HCT116 (cell line): ENCODE measurements at regions not wholly inside any gene's neighbourhood (a gene's known extent, or its start where the extent isn't known, plus 50 kb on each side); places are given as distances from the start of the nearest gene placed in this dataset.

Source experiments
- ATAC-seq: fragments of 200-7000 bp; cut with Tn5 transposase; 2 replicates; pipeline ENCODE4 v1.9.1; 2020; ENCODE audit warnings: mild to moderate bottlenecking, moderate library complexity
- BruUV-seq: library from RNA; stranded (reverse); fragments of 400-500 nt; replicated peaks from 2 replicates; lab custom pipeline; 2021; lab: Mats Ljungman, UMichigan
- CTCF ChIA-PET: fragments of 300-600 bp; sonication (Branson Sonifier 250); formaldehyde crosslinking; loops from one replicate; lab custom pipeline; 2021; ENCODE audit warnings: antibody characterized with exemption; lab: Charles Lee
- POLR2A ChIA-PET: fragments of 300-600, 350-600 bp; sonication (Branson Sonifier 250); formaldehyde crosslinking; loops from one replicate; lab custom pipeline; 2021; ENCODE audit warnings: antibody characterized with exemption; lab: Charles Lee
- RAD21 ChIA-PET, 2 experiments: fragments of 300-600 bp; sonication (Branson Sonifier 250); formaldehyde crosslinking; loops; one replicate each; lab custom pipeline; 2023; ENCODE audit warnings: low total read pairs in 2 of 2; ENCODE audit not compliant: uncharacterized antibody in 2 of 2, unreplicated experiment in 2 of 2, low non-redundant PET in 1 of 2; lab: Charles Lee
- DNase-seq: peaks from one replicate; pipeline ENCODE4 v3.0.0-alpha.2; 2010; ENCODE audit warnings: low read depth, low spot score
- H2AFZ ChIP-seq: fragments of 200-600 bp; shearing (Covaris generic), sonication (generic); 2 replicates; pipeline ENCODE4 v1.6.1; 2017; ENCODE audit warnings: low read depth, mixed run types, mixed read lengths, antibody characterized with exemption, low read length; ENCODE audit not compliant: poor library complexity, severe bottlenecking
- H3K27ac ChIP-seq: 2 replicates; pipeline ENCODE4 v1.5.1; 2012; ENCODE audit warnings: low read depth, low read length
- H3K27me3 ChIP-seq: fragments of 200-600 bp; sonication (generic); 2 replicates; pipeline ENCODE4 v1.6.1; 2016; ENCODE audit warnings: mixed run types, low read length, mixed read lengths; ENCODE audit not compliant: insufficient read depth
- H3K36me3 ChIP-seq, 2 experiments: fragments of 200-500 bp in 1 of 2; fragments of 200-600 bp in 1 of 2; sonication (Bioruptor generic) in 1 of 2; sonication (generic) in 1 of 2; 2 replicates each; pipeline versions ENCODE4 v1.5.1 to v1.6.1; 2014 to 2016; ENCODE audit warnings: low read length in 2 of 2, inconsistent platforms in 1 of 2, mixed read lengths in 1 of 2, mixed run types in 1 of 2; ENCODE audit not compliant: insufficient read depth in 2 of 2, control insufficient read depth in 1 of 2
- H3K4me1 ChIP-seq, 2 experiments: fragments of 200-600 bp in 1 of 2; sonication (generic) in 1 of 2; 2 replicates each; pipeline versions ENCODE4 v1.5.1 to v1.6.1; 2012 to 2017; ENCODE audit warnings: low read length in 2 of 2, inconsistent platforms in 1 of 2, mild to moderate bottlenecking in 1 of 2, mixed read lengths in 1 of 2, mixed run types in 1 of 2, moderate library complexity in 1 of 2; ENCODE audit not compliant: insufficient read depth in 2 of 2, control insufficient read depth in 1 of 2
- H3K4me2 ChIP-seq: fragments of 200-600 bp; sonication (generic); 2 replicates; pipeline ENCODE4 v1.6.1; 2017; ENCODE audit warnings: mixed run types, low read length, mixed read lengths
- H3K4me3 ChIP-seq, 2 experiments: fragments of 200-600 bp in 1 of 2; sonication (generic) in 1 of 2; replicated peaks in 1 of 2; 2 replicates each; pipeline ENCODE4 v1.5.1; 2011 to 2016; ENCODE audit warnings: low read length in 2 of 2, control low read depth in 1 of 2, low read depth in 1 of 2, mild to moderate bottlenecking in 1 of 2, mixed read lengths in 1 of 2, mixed run types in 1 of 2
- H3K79me2 ChIP-seq: fragments of 200-600 bp; sonication (generic); 2 replicates; pipeline ENCODE4 v1.6.1; 2017; ENCODE audit warnings: mild to moderate bottlenecking, mixed run types, low read length, moderate library complexity, mixed read lengths; ENCODE audit not compliant: insufficient read depth
- H3K9ac ChIP-seq: fragments of 200-600 bp; sonication (generic); 2 replicates; pipeline ENCODE4 v1.6.1; 2016; ENCODE audit warnings: low read length, mixed read lengths
- H3K9me2 ChIP-seq: fragments of 200-600 bp; sonication (generic), shearing (Covaris generic); 2 replicates; pipeline ENCODE4 v1.6.1; 2017; ENCODE audit warnings: mixed run types, mild to moderate bottlenecking, moderate library complexity; ENCODE audit not compliant: insufficient read depth
- H3K9me3 ChIP-seq, 2 experiments: fragments of 200-500 bp in 1 of 2; fragments of 200-600 bp in 1 of 2; sonication (Bioruptor generic) in 1 of 2; sonication (generic) in 1 of 2; 2 replicates each; pipeline ENCODE4 v1.6.1; 2014 to 2017; ENCODE audit warnings: low read length in 2 of 2, mixed read lengths in 2 of 2, inconsistent platforms in 1 of 2, low read depth in 1 of 2, mild to moderate bottlenecking in 1 of 2, mixed run types in 1 of 2, moderate library complexity in 1 of 2; ENCODE audit not compliant: control insufficient read depth in 1 of 2, insufficient read depth in 1 of 2
- H4K20me1 ChIP-seq: fragments of 200-600 bp; sonication (generic), shearing (Covaris generic); 2 replicates; pipeline ENCODE4 v1.6.1; 2017; ENCODE audit warnings: mixed run types, mild to moderate bottlenecking, moderate library complexity; ENCODE audit not compliant: insufficient read depth
- EGR1 ChIP-seq: IDR thresholded peaks from 2 replicates; pipeline ENCODE4 v1.6.1; 2012; ENCODE audit warnings: low read depth
- ELF1 ChIP-seq: IDR thresholded peaks from 2 replicates; pipeline ENCODE4 v1.6.1; 2012; ENCODE audit warnings: low read depth, borderline replicate concordance
- EZH2 ChIP-seq: fragments of 200-600 bp; sonication (generic); IDR thresholded peaks from 2 replicates; pipeline ENCODE4 v1.6.1; 2017; ENCODE audit warnings: antibody characterized with exemption, mixed run types
- FOSL1 ChIP-seq: IDR thresholded peaks from 2 replicates; pipeline ENCODE4 v1.6.1; 2012; ENCODE audit warnings: low read depth
- JUND ChIP-seq: IDR thresholded peaks from 2 replicates; pipeline ENCODE4 v1.6.1; 2012
- POLR2A ChIP-seq: IDR thresholded peaks from 2 replicates; pipeline ENCODE4 v1.7.0; 2011; ENCODE audit warnings: borderline replicate concordance; ENCODE audit not compliant: insufficient read depth, insufficient read length; ENCODE audit errors: extremely low read depth
- RAD21 ChIP-seq: IDR thresholded peaks from 2 replicates; pipeline ENCODE4 v1.6.1; 2012; ENCODE audit warnings: low read depth, mild to moderate bottlenecking
- SRF ChIP-seq: IDR thresholded peaks from 2 replicates; pipeline ENCODE4 v1.6.1; 2012; ENCODE audit warnings: low read depth
- TCF7L2 ChIP-seq: IDR thresholded peaks from 2 replicates; pipeline ENCODE4 v1.7.0; 2011; ENCODE audit warnings: borderline replicate concordance, inconsistent platforms; ENCODE audit not compliant: insufficient read depth, insufficient read length; ENCODE audit errors: extremely low read depth
- ZNF274 ChIP-seq: fragments of 200-500 bp; sonication (Bioruptor generic); IDR thresholded peaks from 2 replicates; pipeline ENCODE4 v1.6.1; 2014; ENCODE audit warnings: mild to moderate bottlenecking, low read depth, low read length, inconsistent platforms
- intact Hi-C: fragments of 100-400 bp; cut with micrococcal nuclease; formaldehyde crosslinking; loops from 2 replicates; pipeline ENCODE4 v1.10.0; 2022
- TF ChIP-seq, protein P1 (sequence below), 3 experiments: fragments of 200-600 bp in 1 of 3; sonication (generic) in 1 of 3; IDR thresholded peaks in 2 of 3; conservative IDR thresholded peaks in 1 of 3; 2 replicates each; pipeline ENCODE4 v1.5.1; 2012 to 2017; ENCODE audit warnings: low read depth in 2 of 3, low read length in 2 of 3, antibody characterized with exemption in 1 of 3, borderline replicate concordance in 1 of 3, control low read depth in 1 of 3, mild to moderate bottlenecking in 1 of 3, mixed read lengths in 1 of 3, mixed run types in 1 of 3, moderate library complexity in 1 of 3; ENCODE audit not compliant: insufficient read depth in 1 of 3
- TF ChIP-seq, protein P2 (sequence below): IDR thresholded peaks from 2 replicates; pipeline ENCODE4 v1.6.1; 2012

DNA sequence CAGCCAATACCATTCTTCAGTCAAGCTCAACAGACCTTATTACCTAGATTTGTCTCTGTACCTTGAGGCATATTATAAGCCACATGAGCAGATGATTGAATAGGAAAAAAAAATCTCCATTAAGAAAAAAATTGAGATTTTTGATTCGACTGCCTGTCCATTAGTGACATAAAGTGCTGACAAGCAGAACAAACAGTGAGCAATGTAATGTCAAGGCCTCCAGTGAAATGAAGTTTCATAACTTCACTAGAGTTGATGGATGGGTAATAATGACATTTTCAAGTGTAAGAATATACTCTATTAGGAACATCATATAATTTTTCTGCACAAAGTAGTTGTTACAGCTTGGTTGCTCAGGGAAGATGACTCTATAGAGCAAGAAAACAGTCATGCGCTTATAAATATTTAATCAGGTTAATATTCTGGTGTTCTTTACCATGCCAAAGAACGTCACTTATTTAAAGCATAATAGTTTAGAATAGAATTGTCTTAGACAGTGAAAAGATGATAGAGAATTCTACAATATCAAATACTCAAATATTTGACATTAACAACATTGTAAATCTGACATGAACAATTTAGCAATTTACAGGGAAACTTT, 783.7 kb downstream of the EPHA7 start:
- POLR2A ChIA-PET, result no interaction called here

DNA sequence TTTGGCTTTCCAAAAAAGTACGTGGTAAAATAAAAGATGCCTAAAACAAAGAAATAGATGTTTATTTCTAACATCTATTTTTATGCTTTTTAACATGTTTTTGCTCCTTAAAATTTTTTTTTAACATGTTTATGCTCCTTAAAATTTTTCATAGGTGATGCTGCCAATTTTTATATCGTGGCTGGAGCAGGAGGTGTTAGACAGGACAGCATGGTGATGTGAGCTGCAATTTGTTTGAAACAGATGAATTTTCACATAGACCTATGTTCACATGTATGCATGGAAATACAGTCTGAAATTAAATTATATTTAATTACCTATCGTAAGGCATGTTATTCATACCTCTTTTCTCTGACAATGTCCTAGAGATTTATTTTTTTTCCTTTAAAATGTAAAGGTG, 784.8 kb downstream of the EPHA7 start:
- no TSS peak for BruUV-seq
- ATAC-seq (no peak), DNase-seq (no peak)
- RAD21 ChIA-PET, result no interaction called here
- TF ChIP-seq, protein P1, sequence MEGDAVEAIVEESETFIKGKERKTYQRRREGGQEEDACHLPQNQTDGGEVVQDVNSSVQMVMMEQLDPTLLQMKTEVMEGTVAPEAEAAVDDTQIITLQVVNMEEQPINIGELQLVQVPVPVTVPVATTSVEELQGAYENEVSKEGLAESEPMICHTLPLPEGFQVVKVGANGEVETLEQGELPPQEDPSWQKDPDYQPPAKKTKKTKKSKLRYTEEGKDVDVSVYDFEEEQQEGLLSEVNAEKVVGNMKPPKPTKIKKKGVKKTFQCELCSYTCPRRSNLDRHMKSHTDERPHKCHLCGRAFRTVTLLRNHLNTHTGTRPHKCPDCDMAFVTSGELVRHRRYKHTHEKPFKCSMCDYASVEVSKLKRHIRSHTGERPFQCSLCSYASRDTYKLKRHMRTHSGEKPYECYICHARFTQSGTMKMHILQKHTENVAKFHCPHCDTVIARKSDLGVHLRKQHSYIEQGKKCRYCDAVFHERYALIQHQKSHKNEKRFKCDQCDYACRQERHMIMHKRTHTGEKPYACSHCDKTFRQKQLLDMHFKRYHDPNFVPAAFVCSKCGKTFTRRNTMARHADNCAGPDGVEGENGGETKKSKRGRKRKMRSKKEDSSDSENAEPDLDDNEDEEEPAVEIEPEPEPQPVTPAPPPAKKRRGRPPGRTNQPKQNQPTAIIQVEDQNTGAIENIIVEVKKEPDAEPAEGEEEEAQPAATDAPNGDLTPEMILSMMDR (IDR thresholded peaks at IDR 0.05 in 2 of 3, conservative IDR thresholded peaks at IDR 0.05 in 1 of 3; ENCODE audit: borderline replicate concordance in 1 of 3, insufficient read depth in 1 of 3, low read depth in 2 of 3, low read length in 2 of 3), result no peak
- no peak for TF ChIP-seq TCF7L2
- no peak for TF ChIP-seq ELF1
- TF ChIP-seq POLR2A, result no peak
- TF ChIP-seq SRF, result no peak
- TF ChIP-seq RAD21, result no peak
- TF ChIP-seq EZH2, result no peak
- TF ChIP-seq ZNF274, result no peak
- H3K4me3 ChIP-seq, result no peak overlapping the region
- H3K4me2 ChIP-seq, result no peak overlapping the region
- H3K36me3 ChIP-seq, result no peaks in the 10 kb centered on the region
- POLR2A ChIA-PET, result no interaction called here
- H4K20me1 ChIP-seq, result no peaks in the 10 kb centered on the region
- H3K9ac ChIP-seq, result no peak overlapping the region
- no peak overlapping the region for H3K27ac ChIP-seq
- no peaks in the 10 kb centered on the region for H3K27me3 ChIP-seq
- H2AFZ ChIP-seq, result no peak overlapping the region
- H3K9me3 ChIP-seq, result peaks cover 0 to 8% of the 10 kb centered on the region in 2 experiments; a peak in 3 of 4 replicates
- no peaks in the 10 kb centered on the region for H3K79me2 ChIP-seq
- no peaks in the 10 kb centered on the region for H3K9me2 ChIP-seq
- CTCF ChIA-PET, result no interaction called here
- H3K4me1 ChIP-seq, result no peaks in the 10 kb centered on the region
- intact Hi-C loops, result no loop called here

More for the DNA sequence above, 783.7 kb downstream of the EPHA7 start:
- H3K79me2 ChIP-seq, result no peaks in the 10 kb centered on the region
- H3K4me1 ChIP-seq, result no peaks in the 10 kb centered on the region
- H3K36me3 ChIP-seq, result no peaks in the 10 kb centered on the region
- ChIA-PET CTCF (no interaction called here), RAD21 (no interaction called here)
- H3K4me3 ChIP-seq, result no peak overlapping the region
- H4K20me1 ChIP-seq, result no peaks in the 10 kb centered on the region
- H2AFZ ChIP-seq, result no peak overlapping the region
- BruUV-seq, result no TSS peak
- H3K9ac ChIP-seq, result no peak overlapping the region
- no peak overlapping the region for H3K4me2 ChIP-seq
- H3K9me2 ChIP-seq, result no peaks in the 10 kb centered on the region
- no peaks in the 10 kb centered on the region for H3K27me3 ChIP-seq
- ATAC-seq (no peak), DNase-seq (no peak)
- intact Hi-C loops, result no loop called here
- H3K27ac ChIP-seq, result no peak overlapping the region
- TF ChIP-seq JUND (no peak), EGR1 (no peak), FOSL1 (no peak), EZH2 (no peak), TCF7L2 (no peak), ZNF274 (no peak)
- TF ChIP-seq, protein P2, sequence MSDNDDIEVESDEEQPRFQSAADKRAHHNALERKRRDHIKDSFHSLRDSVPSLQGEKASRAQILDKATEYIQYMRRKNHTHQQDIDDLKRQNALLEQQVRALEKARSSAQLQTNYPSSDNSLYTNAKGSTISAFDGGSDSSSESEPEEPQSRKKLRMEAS, result no peak
- H3K9me3 ChIP-seq, result peaks cover 0 to 8% of the 10 kb centered on the region in 2 experiments; a peak in 3 of 4 replicates
